ENCODE measurements at regions not wholly inside any gene's neighbourhood (a gene's known extent, or its start where the extent isn't known, plus 50 kb on each side); places are given as distances from the start of the nearest gene placed in this dataset.
"Not testable (repeated sequence)": the region's sequence is repeated elsewhere in the genome, so short reads cannot be mapped to it uniquely, and the experiment has no call there.

- TF ChIP-seq CTCF (IDR thresholded peaks at IDR 0.05); EZH2 (IDR thresholded peaks at IDR 0.05; ENCODE audit: borderline replicate concordance, insufficient read depth, low read depth, low read length, poor library complexity, severe bottlenecking): not testable (repeated sequence)
Observed at GRCh38 chr20:28625112-28625511, 2632.4 kb upstream of the DEFB115 start.

Data from B cell (primary cell).